GM23338 (cell line): ENCODE measurements at regions not wholly inside any gene's neighbourhood (a gene's known extent, or its start where the extent isn't known, plus 50 kb on each side); places are given as distances from the start of the nearest gene placed in this dataset.

Experiments used
- ATAC-seq: fragments of 200-7000 bp; cut with Tn5 transposase; 3 replicates; pipeline ENCODE4 v1.9.1; 2020
- DNase-seq: peaks from one replicate; pipeline ENCODE4 v3.0.0-alpha.2; 2015; ENCODE audit warnings: low spot score
- H2AFZ ChIP-seq: fragments of 200-600 bp; sonication (generic); 2 replicates; pipeline ENCODE4 v1.8.0; 2016; ENCODE audit warnings: antibody characterized with exemption, mild to moderate bottlenecking, moderate library complexity
- H3F3A ChIP-seq: fragments of 200-600 bp; sonication (generic); replicated peaks from 2 replicates; pipeline ENCODE4 v1.8.0; 2017; ENCODE audit warnings: antibody characterized with exemption, mixed run types, low read depth
- H3K27ac ChIP-seq: fragments of 200-600 bp; sonication (generic); 2 replicates; pipeline ENCODE4 v1.6.1; 2016; ENCODE audit warnings: low read depth
- H3K27me3 ChIP-seq: fragments of 200-600 bp; sonication (generic); 2 replicates; pipeline ENCODE4 v1.8.0; 2016; ENCODE audit warnings: mild to moderate bottlenecking, mixed run types, moderate library complexity; ENCODE audit not compliant: insufficient read depth
- H3K36me3 ChIP-seq: fragments of 200-600 bp; sonication (generic); 2 replicates; pipeline ENCODE4 v1.8.0; 2016; ENCODE audit warnings: mild to moderate bottlenecking; ENCODE audit not compliant: insufficient read depth
- H3K4me1 ChIP-seq: fragments of 200-600 bp; sonication (generic); 2 replicates; pipeline ENCODE4 v1.8.0; 2016; ENCODE audit warnings: mild to moderate bottlenecking, moderate library complexity; ENCODE audit not compliant: insufficient read depth
- H3K4me2 ChIP-seq: fragments of 200-600 bp; sonication (generic); 2 replicates; pipeline ENCODE4 v1.7.1; 2017; ENCODE audit warnings: mixed run types
- H3K4me3 ChIP-seq: fragments of 200-600 bp; sonication (generic); 2 replicates; pipeline ENCODE4 v1.6.1; 2016; ENCODE audit warnings: mixed run types
- H3K79me2 ChIP-seq: fragments of 200-600 bp; sonication (generic); replicated peaks from 2 replicates; pipeline ENCODE4 v1.8.0; 2017; ENCODE audit warnings: mild to moderate bottlenecking; ENCODE audit not compliant: insufficient read depth
- H3K9me2 ChIP-seq: fragments of 200-600 bp; sonication (generic); 2 replicates; pipeline ENCODE4 v1.8.0; 2017; ENCODE audit not compliant: insufficient read depth
- H4K20me1 ChIP-seq: fragments of 200-600 bp; sonication (generic); replicated peaks from 2 replicates; pipeline ENCODE4 v1.8.0; 2017; ENCODE audit warnings: mild to moderate bottlenecking; ENCODE audit not compliant: insufficient read depth
- H3K27ac Mint-ChIP-seq: 2 replicates; pipeline ENCODE4 v1.8.0; 2020; ENCODE audit warnings: inconsistent platforms, mild to moderate bottlenecking, moderate library complexity, mixed read lengths
- H3K27me3 Mint-ChIP-seq: 3 replicates; pipeline ENCODE4 v1.8.0; 2022; ENCODE audit warnings: low read depth, mild to moderate bottlenecking, moderate library complexity, mixed read lengths, inconsistent platforms; ENCODE audit not compliant: insufficient read depth, poor library complexity
- H3K36me3 Mint-ChIP-seq: 3 replicates; pipeline ENCODE4 v1.8.0; 2021; ENCODE audit warnings: low read depth, mild to moderate bottlenecking, inconsistent platforms, moderate library complexity, mixed read lengths
- H3K4me1 Mint-ChIP-seq: 3 replicates; pipeline ENCODE4 v1.8.0; 2020; ENCODE audit warnings: mild to moderate bottlenecking, inconsistent platforms, mixed read lengths
- H3K4me3 Mint-ChIP-seq: 3 replicates; pipeline ENCODE4 v1.8.0; 2021; ENCODE audit warnings: moderate library complexity, mild to moderate bottlenecking, inconsistent platforms, mixed read lengths
- H3K9me3 Mint-ChIP-seq: 3 replicates; pipeline ENCODE4 v1.8.0; 2020; ENCODE audit warnings: moderate library complexity, mild to moderate bottlenecking, inconsistent platforms, mixed read lengths
- CREB1 ChIP-seq: fragments of 250-450 bp; sonication (Bioruptor Pico); IDR thresholded peaks from 2 replicates; pipeline ENCODE4 v1.5.0; 2020; ENCODE audit warnings: low read depth, mild to moderate bottlenecking, moderate library complexity
- EZH2 ChIP-seq: fragments of 200-600 bp; sonication (generic); IDR thresholded peaks from one replicate; pipeline ENCODE4 v1.8.0; 2017; ENCODE audit warnings: antibody characterized with exemption, mild to moderate bottlenecking, low read depth; ENCODE audit not compliant: unreplicated experiment
- EZH2phosphoT487 ChIP-seq: fragments of 200-600 bp; sonication (generic); IDR thresholded peaks from one replicate; pipeline ENCODE4 v1.8.1; 2018; ENCODE audit warnings: antibody characterized with exemption; ENCODE audit not compliant: unreplicated experiment
- JUNB ChIP-seq: IDR thresholded peaks from one replicate; pipeline ENCODE4 v1.6.1; 2016; ENCODE audit warnings: antibody characterized with exemption; ENCODE audit not compliant: unreplicated experiment
- NANOG ChIP-seq: IDR thresholded peaks from 2 replicates; pipeline ENCODE4 v1.6.1; 2016; ENCODE audit warnings: antibody characterized with exemption, borderline replicate concordance
- POLR2AphosphoS5 ChIP-seq: IDR thresholded peaks from 2 replicates; pipeline ENCODE4 v1.6.1; 2016; ENCODE audit warnings: antibody characterized with exemption, low read depth
- STAT1 ChIP-seq: IDR thresholded peaks from one replicate; pipeline ENCODE4 v1.6.1; 2016; ENCODE audit warnings: antibody characterized with exemption; ENCODE audit not compliant: unreplicated experiment
- ZNF114 ChIP-seq: fragments of 250-450 bp; sonication (Bioruptor Pico); IDR thresholded peaks from 2 replicates; pipeline ENCODE4 v1.5.0; 2020; ENCODE audit warnings: mild to moderate bottlenecking, moderate library complexity
- ZNF331 ChIP-seq: fragments of 250-450 bp; sonication (Bioruptor Pico); IDR thresholded peaks from 2 replicates; pipeline ENCODE4 v1.5.0; 2020; ENCODE audit warnings: low read depth, mild to moderate bottlenecking, moderate library complexity
- TF ChIP-seq, protein P1 (sequence below): fragments of 250-450 bp; sonication (Bioruptor Pico); IDR thresholded peaks from 2 replicates; pipeline ENCODE4 v1.5.0; 2020; ENCODE audit warnings: mild to moderate bottlenecking, moderate library complexity
- TF ChIP-seq, protein P2 (sequence below): IDR thresholded peaks from one replicate; pipeline ENCODE4 v1.6.1; 2018; ENCODE audit warnings: antibody characterized with exemption; ENCODE audit not compliant: unreplicated experiment
- TF ChIP-seq, protein P3 (sequence below): IDR thresholded peaks from 2 replicates; pipeline ENCODE4 v1.6.1; 2016; ENCODE audit warnings: antibody characterized with exemption
- TF ChIP-seq, protein P4 (sequence below), 2 experiments: fragments of 200-600 bp in 1 of 2; sonication (generic) in 1 of 2; conservative IDR thresholded peaks; 2 replicates each; pipeline versions ENCODE4 v1.5.1 to v1.6.1; 2016 to 2017; ENCODE audit warnings: antibody characterized with exemption in 2 of 2, low read depth in 2 of 2, mild to moderate bottlenecking in 2 of 2, moderate library complexity in 1 of 2

DNA sequence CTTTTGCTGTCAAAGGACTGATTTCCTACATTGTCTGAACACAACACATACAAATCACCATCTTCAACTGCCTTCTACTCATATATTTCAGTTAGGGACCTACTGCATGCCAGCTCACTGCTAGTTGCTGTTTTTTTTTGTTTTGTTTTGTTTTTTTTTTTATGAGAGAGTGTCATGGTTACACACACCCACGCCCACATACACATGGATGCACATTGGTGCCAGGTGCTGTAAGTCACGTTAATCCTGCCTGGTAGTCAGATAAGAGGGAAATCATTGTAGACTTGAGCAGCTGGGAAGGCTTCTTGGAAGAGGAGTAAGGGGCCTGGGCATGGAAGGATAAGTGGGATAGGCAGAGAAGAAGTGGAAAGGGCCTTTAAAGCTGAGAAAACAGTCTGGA lies 209.9 kb downstream of the TDRD15 start:
- Mint-ChIP-seq H3K9me3 (peaks cover 45% of the 10 kb centered on the region), H3K27ac (no peak overlapping the region), H3K36me3 (peaks cover 33% of the 10 kb centered on the region; the same call in 2 of the 3 replicates), H3K27me3 (no peaks in the 10 kb centered on the region), H3K4me1 (peaks cover 13% of the 10 kb centered on the region), H3K4me3 (no peak overlapping the region)
- ATAC-seq (no peak), DNase-seq (no peak)
- H3K4me1 ChIP-seq: no peaks in the 10 kb centered on the region
- no peak overlapping the region for H3K4me2 ChIP-seq
- H3F3A ChIP-seq: no peaks in the 10 kb centered on the region
- H2AFZ ChIP-seq: no peak overlapping the region
- no peak overlapping the region for H3K27ac ChIP-seq
- no peaks in the 10 kb centered on the region for H3K9me2 ChIP-seq
- no peak overlapping the region for H3K4me3 ChIP-seq
- H3K79me2 ChIP-seq: no peaks in the 10 kb centered on the region
- no peaks in the 10 kb centered on the region; the same call in 1 of the 2 replicates for H3K36me3 ChIP-seq
- H4K20me1 ChIP-seq: no peaks in the 10 kb centered on the region
- H3K27me3 ChIP-seq: no peaks in the 10 kb centered on the region
- TF ChIP-seq, protein P1, sequence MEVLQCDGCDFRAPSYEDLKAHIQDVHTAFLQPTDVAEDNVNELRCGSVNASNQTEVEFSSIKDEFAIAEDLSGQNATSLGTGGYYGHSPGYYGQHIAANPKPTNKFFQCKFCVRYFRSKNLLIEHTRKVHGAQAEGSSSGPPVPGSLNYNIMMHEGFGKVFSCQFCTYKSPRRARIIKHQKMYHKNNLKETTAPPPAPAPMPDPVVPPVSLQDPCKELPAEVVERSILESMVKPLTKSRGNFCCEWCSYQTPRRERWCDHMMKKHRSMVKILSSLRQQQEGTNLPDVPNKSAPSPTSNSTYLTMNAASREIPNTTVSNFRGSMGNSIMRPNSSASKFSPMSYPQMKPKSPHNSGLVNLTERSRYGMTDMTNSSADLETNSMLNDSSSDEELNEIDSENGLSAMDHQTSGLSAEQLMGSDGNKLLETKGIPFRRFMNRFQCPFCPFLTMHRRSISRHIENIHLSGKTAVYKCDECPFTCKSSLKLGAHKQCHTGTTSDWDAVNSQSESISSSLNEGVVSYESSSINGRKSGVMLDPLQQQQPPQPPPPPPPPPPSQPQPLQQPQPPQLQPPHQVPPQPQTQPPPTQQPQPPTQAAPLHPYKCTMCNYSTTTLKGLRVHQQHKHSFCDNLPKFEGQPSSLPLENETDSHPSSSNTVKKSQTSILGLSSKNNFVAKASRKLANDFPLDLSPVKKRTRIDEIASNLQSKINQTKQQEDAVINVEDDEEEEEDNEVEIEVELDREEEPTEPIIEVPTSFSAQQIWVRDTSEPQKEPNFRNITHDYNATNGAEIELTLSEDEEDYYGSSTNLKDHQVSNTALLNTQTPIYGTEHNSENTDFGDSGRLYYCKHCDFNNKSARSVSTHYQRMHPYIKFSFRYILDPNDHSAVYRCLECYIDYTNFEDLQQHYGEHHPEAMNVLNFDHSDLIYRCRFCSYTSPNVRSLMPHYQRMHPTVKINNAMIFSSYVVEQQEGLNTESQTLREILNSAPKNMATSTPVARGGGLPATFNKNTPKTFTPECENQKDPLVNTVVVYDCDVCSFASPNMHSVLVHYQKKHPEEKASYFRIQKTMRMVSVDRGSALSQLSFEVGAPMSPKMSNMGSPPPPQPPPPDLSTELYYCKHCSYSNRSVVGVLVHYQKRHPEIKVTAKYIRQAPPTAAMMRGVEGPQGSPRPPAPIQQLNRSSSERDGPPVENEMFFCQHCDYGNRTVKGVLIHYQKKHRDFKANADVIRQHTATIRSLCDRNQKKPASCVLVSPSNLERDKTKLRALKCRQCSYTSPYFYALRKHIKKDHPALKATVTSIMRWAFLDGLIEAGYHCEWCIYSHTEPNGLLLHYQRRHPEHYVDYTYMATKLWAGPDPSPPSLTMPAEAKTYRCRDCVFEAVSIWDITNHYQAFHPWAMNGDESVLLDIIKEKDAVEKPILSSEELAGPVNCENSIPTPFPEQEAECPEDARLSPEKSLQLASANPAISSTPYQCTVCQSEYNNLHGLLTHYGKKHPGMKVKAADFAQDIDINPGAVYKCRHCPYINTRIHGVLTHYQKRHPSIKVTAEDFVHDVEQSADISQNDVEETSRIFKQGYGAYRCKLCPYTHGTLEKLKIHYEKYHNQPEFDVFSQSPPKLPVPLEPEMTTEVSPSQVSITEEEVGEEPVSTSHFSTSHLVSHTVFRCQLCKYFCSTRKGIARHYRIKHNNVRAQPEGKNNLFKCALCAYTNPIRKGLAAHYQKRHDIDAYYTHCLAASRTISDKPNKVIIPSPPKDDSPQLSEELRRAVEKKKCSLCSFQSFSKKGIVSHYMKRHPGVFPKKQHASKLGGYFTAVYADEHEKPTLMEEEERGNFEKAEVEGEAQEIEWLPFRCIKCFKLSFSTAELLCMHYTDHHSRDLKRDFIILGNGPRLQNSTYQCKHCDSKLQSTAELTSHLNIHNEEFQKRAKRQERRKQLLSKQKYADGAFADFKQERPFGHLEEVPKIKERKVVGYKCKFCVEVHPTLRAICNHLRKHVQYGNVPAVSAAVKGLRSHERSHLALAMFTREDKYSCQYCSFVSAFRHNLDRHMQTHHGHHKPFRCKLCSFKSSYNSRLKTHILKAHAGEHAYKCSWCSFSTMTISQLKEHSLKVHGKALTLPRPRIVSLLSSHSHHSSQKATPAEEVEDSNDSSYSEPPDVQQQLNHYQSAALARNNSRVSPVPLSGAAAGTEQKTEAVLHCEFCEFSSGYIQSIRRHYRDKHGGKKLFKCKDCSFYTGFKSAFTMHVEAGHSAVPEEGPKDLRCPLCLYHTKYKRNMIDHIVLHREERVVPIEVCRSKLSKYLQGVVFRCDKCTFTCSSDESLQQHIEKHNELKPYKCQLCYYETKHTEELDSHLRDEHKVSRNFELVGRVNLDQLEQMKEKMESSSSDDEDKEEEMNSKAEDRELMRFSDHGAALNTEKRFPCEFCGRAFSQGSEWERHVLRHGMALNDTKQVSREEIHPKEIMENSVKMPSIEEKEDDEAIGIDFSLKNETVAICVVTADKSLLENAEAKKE (CRISPR knock-in tag): no peak
- no peak for TF ChIP-seq ZNF331 (CRISPR knock-in tag)
- TF ChIP-seq, protein P2, sequence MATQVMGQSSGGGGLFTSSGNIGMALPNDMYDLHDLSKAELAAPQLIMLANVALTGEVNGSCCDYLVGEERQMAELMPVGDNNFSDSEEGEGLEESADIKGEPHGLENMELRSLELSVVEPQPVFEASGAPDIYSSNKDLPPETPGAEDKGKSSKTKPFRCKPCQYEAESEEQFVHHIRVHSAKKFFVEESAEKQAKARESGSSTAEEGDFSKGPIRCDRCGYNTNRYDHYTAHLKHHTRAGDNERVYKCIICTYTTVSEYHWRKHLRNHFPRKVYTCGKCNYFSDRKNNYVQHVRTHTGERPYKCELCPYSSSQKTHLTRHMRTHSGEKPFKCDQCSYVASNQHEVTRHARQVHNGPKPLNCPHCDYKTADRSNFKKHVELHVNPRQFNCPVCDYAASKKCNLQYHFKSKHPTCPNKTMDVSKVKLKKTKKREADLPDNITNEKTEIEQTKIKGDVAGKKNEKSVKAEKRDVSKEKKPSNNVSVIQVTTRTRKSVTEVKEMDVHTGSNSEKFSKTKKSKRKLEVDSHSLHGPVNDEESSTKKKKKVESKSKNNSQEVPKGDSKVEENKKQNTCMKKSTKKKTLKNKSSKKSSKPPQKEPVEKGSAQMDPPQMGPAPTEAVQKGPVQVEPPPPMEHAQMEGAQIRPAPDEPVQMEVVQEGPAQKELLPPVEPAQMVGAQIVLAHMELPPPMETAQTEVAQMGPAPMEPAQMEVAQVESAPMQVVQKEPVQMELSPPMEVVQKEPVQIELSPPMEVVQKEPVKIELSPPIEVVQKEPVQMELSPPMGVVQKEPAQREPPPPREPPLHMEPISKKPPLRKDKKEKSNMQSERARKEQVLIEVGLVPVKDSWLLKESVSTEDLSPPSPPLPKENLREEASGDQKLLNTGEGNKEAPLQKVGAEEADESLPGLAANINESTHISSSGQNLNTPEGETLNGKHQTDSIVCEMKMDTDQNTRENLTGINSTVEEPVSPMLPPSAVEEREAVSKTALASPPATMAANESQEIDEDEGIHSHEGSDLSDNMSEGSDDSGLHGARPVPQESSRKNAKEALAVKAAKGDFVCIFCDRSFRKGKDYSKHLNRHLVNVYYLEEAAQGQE: no peak
- no peak for TF ChIP-seq POLR2AphosphoS5
- no peak for TF ChIP-seq NANOG
- no peak for TF ChIP-seq EZH2phosphoT487
- TF ChIP-seq JUNB: no peak
- TF ChIP-seq, protein P3, sequence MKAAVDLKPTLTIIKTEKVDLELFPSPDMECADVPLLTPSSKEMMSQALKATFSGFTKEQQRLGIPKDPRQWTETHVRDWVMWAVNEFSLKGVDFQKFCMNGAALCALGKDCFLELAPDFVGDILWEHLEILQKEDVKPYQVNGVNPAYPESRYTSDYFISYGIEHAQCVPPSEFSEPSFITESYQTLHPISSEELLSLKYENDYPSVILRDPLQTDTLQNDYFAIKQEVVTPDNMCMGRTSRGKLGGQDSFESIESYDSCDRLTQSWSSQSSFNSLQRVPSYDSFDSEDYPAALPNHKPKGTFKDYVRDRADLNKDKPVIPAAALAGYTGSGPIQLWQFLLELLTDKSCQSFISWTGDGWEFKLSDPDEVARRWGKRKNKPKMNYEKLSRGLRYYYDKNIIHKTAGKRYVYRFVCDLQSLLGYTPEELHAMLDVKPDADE: no peak
- no peak for TF ChIP-seq ZNF114
- no peak for TF ChIP-seq EZH2
- TF ChIP-seq, protein P4, sequence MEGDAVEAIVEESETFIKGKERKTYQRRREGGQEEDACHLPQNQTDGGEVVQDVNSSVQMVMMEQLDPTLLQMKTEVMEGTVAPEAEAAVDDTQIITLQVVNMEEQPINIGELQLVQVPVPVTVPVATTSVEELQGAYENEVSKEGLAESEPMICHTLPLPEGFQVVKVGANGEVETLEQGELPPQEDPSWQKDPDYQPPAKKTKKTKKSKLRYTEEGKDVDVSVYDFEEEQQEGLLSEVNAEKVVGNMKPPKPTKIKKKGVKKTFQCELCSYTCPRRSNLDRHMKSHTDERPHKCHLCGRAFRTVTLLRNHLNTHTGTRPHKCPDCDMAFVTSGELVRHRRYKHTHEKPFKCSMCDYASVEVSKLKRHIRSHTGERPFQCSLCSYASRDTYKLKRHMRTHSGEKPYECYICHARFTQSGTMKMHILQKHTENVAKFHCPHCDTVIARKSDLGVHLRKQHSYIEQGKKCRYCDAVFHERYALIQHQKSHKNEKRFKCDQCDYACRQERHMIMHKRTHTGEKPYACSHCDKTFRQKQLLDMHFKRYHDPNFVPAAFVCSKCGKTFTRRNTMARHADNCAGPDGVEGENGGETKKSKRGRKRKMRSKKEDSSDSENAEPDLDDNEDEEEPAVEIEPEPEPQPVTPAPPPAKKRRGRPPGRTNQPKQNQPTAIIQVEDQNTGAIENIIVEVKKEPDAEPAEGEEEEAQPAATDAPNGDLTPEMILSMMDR (conservative IDR thresholded peaks at IDR 0.05; ENCODE audit: low read depth in 2 of 2): no peak
- TF ChIP-seq STAT1: no peak
- TF ChIP-seq CREB1 (CRISPR knock-in tag): no peak
